IPS DF 6.9 (cell line): ENCODE measurements at regions not wholly inside any gene's neighbourhood (a gene's known extent, or its start where the extent isn't known, plus 50 kb on each side); places are given as distances from the start of the nearest gene placed in this dataset.

Source experiments
- DNase-seq: peaks from one replicate; pipeline ENCODE4 v3.0.0-alpha.2; 2013; ENCODE audit warnings: low read depth, low spot score
- H3K27ac ChIP-seq: one replicate; pipeline ENCODE4 v1.5.1; 2013; ENCODE audit warnings: low read length, control low read depth
- H3K27me3 ChIP-seq: 2 replicates; pipeline ENCODE4 v1.6.1; 2013; ENCODE audit warnings: mild to moderate bottlenecking, low read length; ENCODE audit not compliant: control insufficient read depth, insufficient read depth
- H3K36me3 ChIP-seq: 2 replicates; pipeline ENCODE4 v1.6.1; 2013; ENCODE audit warnings: low read length; ENCODE audit not compliant: control insufficient read depth, insufficient read depth
- H3K4me1 ChIP-seq: 2 replicates; pipeline ENCODE4 v1.6.1; 2013; ENCODE audit warnings: low read length; ENCODE audit not compliant: control insufficient read depth, insufficient read depth
- H3K4me3 ChIP-seq: 2 replicates; pipeline ENCODE4 v1.5.1; 2013; ENCODE audit warnings: mild to moderate bottlenecking, low read length
- H3K9me3 ChIP-seq: 2 replicates; pipeline ENCODE4 v1.6.1; 2013; ENCODE audit warnings: low read length, inconsistent platforms; ENCODE audit not compliant: control insufficient read depth, insufficient read depth
- WGBS: extraction: QIAGEN DNeasy Blood & Tissue Kit; methylation state at CpG from one replicate; pipeline ENCODE4 v1.1.7; 2013; ENCODE audit warnings: mixed read lengths, missing lambda C conversion rate; ENCODE audit not compliant: insufficient read length, insufficient coverage; 5-methylcytosine and 5-hydroxymethylcytosine counted together

GRCh38 chr13:43996221-43996620, 116.5 kb downstream of the LACC1 start:
- Histone ChIP-seq H3K27ac (no peak overlapping the region), H3K27me3 (no peaks in the 10 kb centered on the region; the same call in 1 of the 2 replicates), H3K9me3 (no peaks in the 10 kb centered on the region), H3K4me3 (no peak overlapping the region), H3K4me1 (peaks cover 2% of the 10 kb centered on the region; the same call in 1 of the 2 replicates), H3K36me3 (no peaks in the 10 kb centered on the region)
- WGBS = no CpG with 5 or more reads among the region's 1 CpG
- DNase-seq = no peak

- Histone ChIP-seq H3K4me1 (no peaks in the 10 kb centered on the region), H3K36me3 (no peaks in the 10 kb centered on the region), H3K9me3 (no peaks in the 10 kb centered on the region), H3K4me3 (no peak overlapping the region), H3K27me3 (no peaks in the 10 kb centered on the region), H3K27ac (no peak overlapping the region)
- DNase-seq = no peak
- WGBS = no CpG with 5 or more reads among the region's 2 CpGs
Observed at GRCh38 chr13:44003481-44003880, 123.8 kb downstream of the LACC1 start.

GRCh38 chr13:44004878-44005277, 125.2 kb downstream of the LACC1 start:
- no peak overlapping the region for H3K4me3 ChIP-seq
- H3K36me3 ChIP-seq = no peaks in the 10 kb centered on the region
- H3K4me1 ChIP-seq = no peaks in the 10 kb centered on the region
- no peak for DNase-seq
- H3K27ac ChIP-seq = no peak overlapping the region
- no CpG with 5 or more reads among the region's 3 CpGs for WGBS
- H3K9me3 ChIP-seq = no peaks in the 10 kb centered on the region
- no peaks in the 10 kb centered on the region for H3K27me3 ChIP-seq

GRCh38 chr13:44007451-44007850, 127.7 kb downstream of the LACC1 start:
- WGBS = no CpG with 5 or more reads among the region's 1 CpG
- H3K9me3 ChIP-seq = no peaks in the 10 kb centered on the region

GRCh38 chr13:44011036-44011435, 131.3 kb downstream of the LACC1 start:
- no peak for DNase-seq
- H3K27me3 ChIP-seq = no peaks in the 10 kb centered on the region
- WGBS = no CpG with 5 or more reads among the region's 2 CpGs

More at GRCh38 chr13:44007451-44007850, 127.7 kb downstream of the LACC1 start:
- Histone ChIP-seq H3K27ac (no peak overlapping the region), H3K36me3 (no peaks in the 10 kb centered on the region), H3K4me3 (no peak overlapping the region), H3K4me1 (no peaks in the 10 kb centered on the region), H3K27me3 (no peaks in the 10 kb centered on the region)
- no peak for DNase-seq

GRCh38 chr13:44012910-44013757, 133.4 kb downstream of the LACC1 start:
- Histone ChIP-seq H3K27ac (no peak overlapping the region), H3K4me3 (no peak overlapping the region), H3K9me3 (no peaks in the 10 kb centered on the region), H3K4me1 (no peaks in the 10 kb centered on the region), H3K36me3 (no peaks in the 10 kb centered on the region), H3K27me3 (no peaks in the 10 kb centered on the region)
- WGBS = no CpG with 5 or more reads among the region's 8 CpGs
- DNase-seq = no peak

More at GRCh38 chr13:44011036-44011435, 131.3 kb downstream of the LACC1 start:
- Histone ChIP-seq H3K27ac (no peak overlapping the region), H3K4me1 (no peaks in the 10 kb centered on the region), H3K4me3 (no peak overlapping the region), H3K9me3 (no peaks in the 10 kb centered on the region), H3K36me3 (no peaks in the 10 kb centered on the region)

- WGBS = no CpG with 5 or more reads among the region's 4 CpGs
- no peaks in the 10 kb centered on the region for H3K9me3 ChIP-seq
- H3K4me3 ChIP-seq = no peak overlapping the region
- H3K27me3 ChIP-seq = no peaks in the 10 kb centered on the region
- no peak overlapping the region for H3K27ac ChIP-seq
- H3K4me1 ChIP-seq = no peaks in the 10 kb centered on the region
- DNase-seq = no peak
- no peaks in the 10 kb centered on the region for H3K36me3 ChIP-seq
Observed at GRCh38 chr13:44013758-44014291, 134.1 kb downstream of the LACC1 start.

- Histone ChIP-seq H3K4me1 (no peaks in the 10 kb centered on the region), H3K27ac (no peak overlapping the region)
- WGBS = no CpG with 5 or more reads among the region's 8 CpGs
Observed at GRCh38 chr13:44014501-44014900, 134.8 kb downstream of the LACC1 start.

GRCh38 chr13:44015118-44015517, 135.4 kb downstream of the LACC1 start:
- Histone ChIP-seq H3K27ac (no peak overlapping the region), H3K9me3 (no peaks in the 10 kb centered on the region), H3K4me3 (no peak overlapping the region), H3K27me3 (no peaks in the 10 kb centered on the region), H3K4me1 (no peaks in the 10 kb centered on the region), H3K36me3 (no peaks in the 10 kb centered on the region)
- WGBS = no CpG with 5 or more reads among the region's 5 CpGs
- no peak for DNase-seq

More at GRCh38 chr13:44014501-44014900, 134.8 kb downstream of the LACC1 start:
- no peaks in the 10 kb centered on the region for H3K9me3 ChIP-seq
- DNase-seq = no peak
- H3K27me3 ChIP-seq = no peaks in the 10 kb centered on the region
- no peaks in the 10 kb centered on the region for H3K36me3 ChIP-seq
- no peak overlapping the region for H3K4me3 ChIP-seq

- Histone ChIP-seq H3K27me3 (no peaks in the 10 kb centered on the region), H3K4me1 (no peaks in the 10 kb centered on the region), H3K9me3 (no peaks in the 10 kb centered on the region), H3K27ac (no peak overlapping the region), H3K4me3 (no peak overlapping the region), H3K36me3 (no peaks in the 10 kb centered on the region)
- DNase-seq = no peak
- no CpG with 5 or more reads among the region's 6 CpGs for WGBS
Observed at GRCh38 chr13:44015811-44016210, 136.1 kb downstream of the LACC1 start.
